A673 (cell line): ENCODE measurements at regions not wholly inside any gene's neighbourhood (a gene's known extent, or its start where the extent isn't known, plus 50 kb on each side); places are given as distances from the start of the nearest gene placed in this dataset.

Experiments used
- BruUV-seq: library from RNA; stranded (reverse); fragments of 400-500 nt; replicated peaks from 2 replicates; lab custom pipeline; 2021; lab: Mats Ljungman, UMichigan
- CTCF ChIA-PET: fragments of 300-600 bp; sonication (Branson Sonifier 250); formaldehyde crosslinking; loops from one replicate; lab custom pipeline; 2022; ENCODE audit warnings: antibody characterized with exemption; lab: Charles Lee
- POLR2A ChIA-PET: fragments of 300-600 bp; sonication (Branson Sonifier 250); formaldehyde crosslinking; loops from one replicate; lab custom pipeline; 2022; ENCODE audit warnings: antibody characterized with exemption; ENCODE audit not compliant: low non-redundant PET; lab: Charles Lee
- DNase-seq: peaks from one replicate; pipeline ENCODE4 v3.0.0-alpha.2; 2015; ENCODE audit warnings: low spot score
- H3K27ac ChIP-seq: fragments of 200-600 bp; sonication (generic); 2 replicates; pipeline ENCODE4 v1.5.1; 2016; ENCODE audit warnings: mixed run types, low read depth, mild to moderate bottlenecking, mixed read lengths, antibody characterized with exemption, low read length; ENCODE audit not compliant: poor library complexity, severe bottlenecking
- H3K27me3 ChIP-seq: fragments of 200-600 bp; sonication (generic); replicated peaks from 2 replicates; pipeline ENCODE4 v1.6.1; 2017; ENCODE audit warnings: mixed run types, low read depth, mild to moderate bottlenecking, mixed read lengths, antibody characterized with exemption, low read length; ENCODE audit not compliant: insufficient read depth, poor library complexity
- H3K36me3 ChIP-seq: fragments of 200-600 bp; sonication (generic); 2 replicates; pipeline ENCODE4 v1.6.1; 2016; ENCODE audit warnings: mixed run types, mild to moderate bottlenecking, mixed read lengths, antibody characterized with exemption, low read length; ENCODE audit not compliant: insufficient read depth, poor library complexity, severe bottlenecking
- H3K4me1 ChIP-seq: fragments of 200-600 bp; sonication (generic); 2 replicates; pipeline ENCODE4 v1.6.1; 2017; ENCODE audit warnings: mixed run types, mild to moderate bottlenecking, mixed read lengths, antibody characterized with exemption, low read length; ENCODE audit not compliant: insufficient read depth, poor library complexity, severe bottlenecking
- H3K4me3 ChIP-seq: fragments of 200-600 bp; sonication (generic); 2 replicates; pipeline ENCODE4 v1.5.1; 2016; ENCODE audit warnings: low read depth, mixed run types, mild to moderate bottlenecking, mixed read lengths, low read length; ENCODE audit not compliant: poor library complexity, severe bottlenecking
- H3K9me3 ChIP-seq: fragments of 200-600 bp; sonication (generic); 2 replicates; pipeline ENCODE4 v1.6.1; 2016; ENCODE audit warnings: mixed run types, low read depth, mild to moderate bottlenecking, mixed read lengths, antibody characterized with exemption, low read length; ENCODE audit not compliant: poor library complexity, severe bottlenecking
- EZH2 ChIP-seq: fragments of 200-600 bp; sonication (generic); IDR thresholded peaks from 2 replicates; pipeline ENCODE4 v1.6.1; 2017; ENCODE audit warnings: borderline replicate concordance, low read depth, mild to moderate bottlenecking, mixed read lengths, antibody characterized with exemption, low read length; ENCODE audit not compliant: poor library complexity, severe bottlenecking
- intact Hi-C: fragments of 100-400 bp; cut with micrococcal nuclease; formaldehyde crosslinking; loops from one replicate; pipeline ENCODE4 v1.10.0; 2022; ENCODE audit not compliant: unreplicated experiment
- TF ChIP-seq, protein P1 (sequence below): fragments of 300-800, 200-600 bp; sonication (generic); conservative IDR thresholded peaks from 2 replicates; pipeline ENCODE4 v1.5.1; 2017; ENCODE audit warnings: low read depth, mild to moderate bottlenecking, antibody characterized with exemption, low read length, moderate library complexity, mixed read lengths

DNA sequence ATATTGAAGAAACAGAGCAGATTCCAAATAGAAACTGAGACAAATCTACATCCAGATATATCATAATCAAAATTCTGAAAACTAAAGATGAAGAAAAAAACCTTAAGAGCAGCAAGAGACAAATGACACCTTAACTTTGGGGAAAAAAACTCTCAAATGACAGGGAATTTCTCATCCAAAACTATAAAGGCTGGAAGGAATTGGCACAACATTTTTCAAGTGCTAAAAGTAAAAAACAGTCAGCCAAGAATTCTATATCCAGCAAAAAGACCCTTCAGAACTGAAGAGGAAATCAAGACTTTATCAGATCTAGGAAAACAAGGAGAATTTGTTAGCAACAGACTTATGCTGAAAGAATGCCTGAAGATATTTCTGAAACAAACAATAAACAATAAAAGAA, 90.3 kb upstream of the RASSF8 start:
- Histone ChIP-seq H3K9me3 (no peaks in the 10 kb centered on the region), H3K4me3 (no peak overlapping the region), H3K27me3 (no peaks in the 10 kb centered on the region), H3K36me3 (no peaks in the 10 kb centered on the region), H3K4me1 (peaks cover 3% of the 10 kb centered on the region), H3K27ac (no peak overlapping the region)
- CTCF ChIA-PET = no interaction called here
- BruUV-seq = no TSS peak
- no peak for DNase-seq
- POLR2A ChIA-PET = no interaction called here
- TF ChIP-seq EZH2 = no peak
- TF ChIP-seq, protein P1, sequence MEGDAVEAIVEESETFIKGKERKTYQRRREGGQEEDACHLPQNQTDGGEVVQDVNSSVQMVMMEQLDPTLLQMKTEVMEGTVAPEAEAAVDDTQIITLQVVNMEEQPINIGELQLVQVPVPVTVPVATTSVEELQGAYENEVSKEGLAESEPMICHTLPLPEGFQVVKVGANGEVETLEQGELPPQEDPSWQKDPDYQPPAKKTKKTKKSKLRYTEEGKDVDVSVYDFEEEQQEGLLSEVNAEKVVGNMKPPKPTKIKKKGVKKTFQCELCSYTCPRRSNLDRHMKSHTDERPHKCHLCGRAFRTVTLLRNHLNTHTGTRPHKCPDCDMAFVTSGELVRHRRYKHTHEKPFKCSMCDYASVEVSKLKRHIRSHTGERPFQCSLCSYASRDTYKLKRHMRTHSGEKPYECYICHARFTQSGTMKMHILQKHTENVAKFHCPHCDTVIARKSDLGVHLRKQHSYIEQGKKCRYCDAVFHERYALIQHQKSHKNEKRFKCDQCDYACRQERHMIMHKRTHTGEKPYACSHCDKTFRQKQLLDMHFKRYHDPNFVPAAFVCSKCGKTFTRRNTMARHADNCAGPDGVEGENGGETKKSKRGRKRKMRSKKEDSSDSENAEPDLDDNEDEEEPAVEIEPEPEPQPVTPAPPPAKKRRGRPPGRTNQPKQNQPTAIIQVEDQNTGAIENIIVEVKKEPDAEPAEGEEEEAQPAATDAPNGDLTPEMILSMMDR = no peak
- intact Hi-C loops = no loop called here

DNA sequence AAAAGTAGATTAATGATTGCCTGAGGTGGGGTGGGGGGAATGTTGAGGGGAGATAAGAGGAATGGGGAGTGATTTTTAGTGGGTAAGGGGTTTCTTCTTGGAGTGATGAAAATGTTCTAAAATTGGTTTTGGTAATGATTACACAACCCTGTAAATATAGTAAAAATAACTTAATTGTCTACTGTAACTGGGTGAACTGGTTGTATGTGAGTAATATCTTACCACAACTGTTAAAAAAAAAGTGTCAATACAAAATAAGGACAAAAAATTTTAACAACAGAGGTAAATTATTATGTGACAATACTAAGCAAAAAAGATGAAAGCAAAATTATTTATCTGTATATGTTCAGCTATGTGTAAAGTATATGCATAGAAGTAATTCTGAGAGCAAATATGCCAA, 86.3 kb upstream of the RASSF8 start:
- H3K4me1 ChIP-seq = no peaks in the 10 kb centered on the region
- BruUV-seq = no TSS peak

DNA sequence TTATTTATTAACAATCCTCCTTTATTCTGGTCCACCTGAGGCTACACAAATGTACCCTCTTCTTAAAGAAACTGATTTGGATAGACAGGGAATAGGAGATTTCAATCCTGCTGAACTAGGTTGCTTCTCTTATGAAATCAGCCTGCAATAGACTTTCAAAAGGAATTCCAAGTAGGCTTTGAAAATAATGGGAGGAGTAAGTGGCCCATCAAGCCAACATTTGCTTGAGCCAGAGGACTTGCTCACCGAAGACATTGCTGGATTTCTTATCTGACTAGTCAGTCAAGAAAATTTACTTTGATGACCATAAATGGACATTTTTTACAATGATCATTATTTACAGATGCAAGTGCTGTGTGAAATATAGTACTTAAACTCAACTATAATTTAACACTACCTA, 82.8 kb upstream of the RASSF8 start:
- Histone ChIP-seq H3K4me1 (no peaks in the 10 kb centered on the region), H3K4me3 (no peak overlapping the region), H3K36me3 (no peaks in the 10 kb centered on the region), H3K27me3 (peaks cover 13% of the 10 kb centered on the region), H3K9me3 (no peaks in the 10 kb centered on the region), H3K27ac (no peak overlapping the region)
- no TSS peak for BruUV-seq
- intact Hi-C loops = no loop called here
- no peak for DNase-seq
- TF ChIP-seq, protein P1 = no peak
- TF ChIP-seq EZH2 = no peak
- POLR2A ChIA-PET = no interaction called here
- CTCF ChIA-PET = no interaction called here

More for the DNA sequence above, 86.3 kb upstream of the RASSF8 start:
- no peak for TF ChIP-seq EZH2
- TF ChIP-seq, protein P1 = no peak
- DNase-seq = no peak
- Histone ChIP-seq H3K27me3 (peaks cover 13% of the 10 kb centered on the region), H3K27ac (no peak overlapping the region), H3K36me3 (no peaks in the 10 kb centered on the region), H3K4me3 (no peak overlapping the region), H3K9me3 (no peaks in the 10 kb centered on the region)
- intact Hi-C loops = no loop called here
- ChIA-PET CTCF (no interaction called here), POLR2A (no interaction called here)
